B cell (primary cell): ENCODE measurements at regions not wholly inside any gene's neighbourhood (a gene's known extent, or its start where the extent isn't known, plus 50 kb on each side); places are given as distances from the start of the nearest gene placed in this dataset.

Source experiments
- ATAC-seq: fragments of 200-7000 bp; cut with Tn5 transposase; one replicate; pipeline ENCODE4 v1.10.0; 2021; ENCODE audit warnings: low read depth, mild to moderate bottlenecking, moderate number of reproducible peaks, moderate library complexity
- CTCF ChIA-PET: fragments of 350-600 bp; sonication (Branson Sonifier 250); formaldehyde crosslinking; loops from one replicate; lab custom pipeline; 2021; ENCODE audit warnings: antibody characterized with exemption, inconsistent platforms; lab: Charles Lee
- POLR2A ChIA-PET: fragments of 350-600 bp; sonication (Branson Sonifier 250); formaldehyde crosslinking; loops from one replicate; lab custom pipeline; 2021; ENCODE audit warnings: antibody characterized with exemption; lab: Charles Lee
- DNase-seq: peaks from one replicate; pipeline ENCODE4 v3.0.0; 2013
- H2AFZ ChIP-seq: 2 replicates; pipeline ENCODE4 v1.6.1; 2012; ENCODE audit warnings: mild to moderate bottlenecking, low read depth, low read length; ENCODE audit not compliant: insufficient read depth, poor library complexity, severe bottlenecking
- H3K27ac ChIP-seq, 2 donors: 1 replicate in 1 of 2; 2 replicates in 1 of 2; pipeline ENCODE4 v1.5.1; 2012 to 2013; ENCODE audit warnings: low read length in 2 of 2, mild to moderate bottlenecking in 2 of 2, moderate library complexity in 1 of 2
- H3K27me3 ChIP-seq, 4 experiments: fragments of 200-600 bp in 1 of 4; sonication (generic) in 1 of 4; replicated peaks in 1 of 4; 1 replicate in 2 of 4; 2 replicates in 2 of 4; pipeline versions ENCODE4 v1.6.1 to v1.7.0; 2013 to 2016; ENCODE audit warnings: low read length in 3 of 4, mild to moderate bottlenecking in 2 of 4, mixed read lengths in 1 of 4, moderate library complexity in 1 of 4; ENCODE audit not compliant: insufficient read depth in 4 of 4, control insufficient read depth in 3 of 4; ENCODE audit errors: control extremely low read depth in 1 of 4
- H3K36me3 ChIP-seq, 2 experiments: replicated peaks in 1 of 2; 1 replicate in 1 of 2; 2 replicates in 1 of 2; pipeline versions ENCODE4 v1.6.1 to v1.7.1; 2013; ENCODE audit warnings: low read length in 1 of 2; ENCODE audit not compliant: insufficient read depth in 2 of 2, control insufficient read depth in 1 of 2; ENCODE audit errors: control extremely low read depth in 1 of 2, extremely low read depth in 1 of 2
- H3K4me1 ChIP-seq, 2 donors: fragments of 200-600 bp in 1 of 2; sonication (generic) in 1 of 2; 1 replicate in 1 of 2; 2 replicates in 1 of 2; pipeline versions ENCODE4 v1.5.1 to v1.6.1; 2013 to 2017; ENCODE audit warnings: low read length in 2 of 2; ENCODE audit not compliant: control insufficient read depth in 2 of 2, insufficient read depth in 2 of 2
- H3K4me2 ChIP-seq: replicated peaks from 2 replicates; pipeline ENCODE3; 2012; ENCODE audit warnings: mild to moderate bottlenecking, low read depth, low read length; ENCODE audit not compliant: poor library complexity, severe bottlenecking
- H3K4me3 ChIP-seq, 5 experiments: fragments of 200-600 bp in 1 of 5; sonication (generic) in 1 of 5; 1 replicate in 3 of 5; 2 replicates in 2 of 5; pipeline versions ENCODE4 v1.5.1 to v1.7.0; 2011 to 2016; ENCODE audit warnings: low read length in 4 of 5, mild to moderate bottlenecking in 4 of 5, low read depth in 2 of 5, control low read depth in 1 of 5, moderate library complexity in 1 of 5; ENCODE audit not compliant: insufficient read depth in 1 of 5; ENCODE audit errors: control extremely low read depth in 1 of 5, extremely low read depth in 1 of 5
- H3K79me2 ChIP-seq: fragments of 200-600 bp; sonication (generic); one replicate; pipeline ENCODE4 v1.6.0; 2016; ENCODE audit warnings: low read length; ENCODE audit not compliant: control insufficient read depth, insufficient read depth
- H3K9ac ChIP-seq: fragments of 200-600 bp; sonication (generic); 2 replicates; pipeline ENCODE4 v1.6.1; 2017; ENCODE audit warnings: mild to moderate bottlenecking, low read length, moderate library complexity
- H3K9me3 ChIP-seq, 3 donors: one replicate each; pipeline versions ENCODE4 v1.6.1 to v1.7.1; 2013; ENCODE audit warnings: low read length in 2 of 3; ENCODE audit not compliant: control insufficient read depth in 2 of 3, insufficient read depth in 1 of 3; ENCODE audit errors: control extremely low read depth in 1 of 3
- H4K20me1 ChIP-seq: 2 replicates; pipeline ENCODE4 v1.6.0; 2012; ENCODE audit warnings: mild to moderate bottlenecking, low read length; ENCODE audit not compliant: insufficient read depth, control insufficient read depth, poor library complexity, severe bottlenecking
- H3K27ac Mint-ChIP-seq: one replicate; pipeline ENCODE4 v1.8.0; 2021; ENCODE audit warnings: mixed read lengths
- H3K27me3 Mint-ChIP-seq: one replicate; pipeline ENCODE4 v1.8.0; 2021; ENCODE audit warnings: mixed read lengths
- H3K4me1 Mint-ChIP-seq: one replicate; pipeline ENCODE4 v1.8.0; 2021; ENCODE audit warnings: mixed read lengths
- H3K4me3 Mint-ChIP-seq: one replicate; pipeline ENCODE4 v1.8.0; 2021; ENCODE audit warnings: mixed read lengths
- H3K9me3 Mint-ChIP-seq: one replicate; pipeline ENCODE4 v1.8.0; 2022; ENCODE audit warnings: mixed read lengths; ENCODE audit not compliant: insufficient read depth
- CTCF ChIP-seq: fragments of 200-600 bp; IDR thresholded peaks from one replicate; pipeline ENCODE4 v1.8.0; 2022; ENCODE audit warnings: antibody characterized with exemption, mild to moderate bottlenecking
- EZH2 ChIP-seq: IDR thresholded peaks from 2 replicates; pipeline ENCODE4 v1.6.1; 2012; ENCODE audit warnings: borderline replicate concordance, low read depth, mild to moderate bottlenecking, moderate library complexity, low read length; ENCODE audit not compliant: insufficient read depth, poor library complexity, severe bottlenecking
- WGBS: methylation state at CpG from one replicate; pipeline ENCODE4 v1.1.5; 2013; ENCODE audit warnings: missing lambda C conversion rate; ENCODE audit not compliant: insufficient coverage; 5-methylcytosine and 5-hydroxymethylcytosine counted together
- intact Hi-C: fragments of 100-400 bp; cut with micrococcal nuclease; formaldehyde crosslinking; loops from one replicate; pipeline ENCODE4 v1.10.0; 2022

GRCh38 chr10:123565691-123566660 lies 100.2 kb upstream of the GPR26 start:
- Histone ChIP-seq H3K27ac (no peak overlapping the region), H3K9me3 (peaks cover 0 to 3% (median 0%) of the 10 kb centered on the region in 3 donors), H3K4me2 (no peak overlapping the region), H3K4me3 (no peak overlapping the region), H3K9ac (no peak overlapping the region), H3K79me2 (no peaks in the 10 kb centered on the region), H2AFZ (no peak overlapping the region), H4K20me1 (no peaks in the 10 kb centered on the region), H3K27me3 (peaks cover 0 to 12% (median under 1%) of the 10 kb centered on the region in 4 experiments), H3K36me3 (no peaks in the 10 kb centered on the region), H3K4me1 (no peaks in the 10 kb centered on the region)
- POLR2A ChIA-PET = no interaction called here
- Mint-ChIP-seq H3K9me3 (no peaks in the 10 kb centered on the region), H3K4me1 (no peaks in the 10 kb centered on the region), H3K27ac (no peak overlapping the region), H3K4me3 (no peak overlapping the region), H3K27me3 (peaks cover 46% of the 10 kb centered on the region)
- intact Hi-C loops = no loop called here
- 81% methylated on average over 8 of the region's 14 CpGs for WGBS
- TF ChIP-seq EZH2 (no peak), CTCF (no peak)
- DNase-seq = no peak
- CTCF ChIA-PET = interaction anchor here (1.3 kb wide), 1 partner anchor 523 kb away, joined by 3 read pairs; no protein-coding TSS in a partner anchor
- no peak for ATAC-seq
